Duodenal mucosa (tissue), 2 donors: ENCODE measurements at regions not wholly inside any gene's neighbourhood (a gene's known extent, or its start where the extent isn't known, plus 50 kb on each side); places are given as distances from the start of the nearest gene placed in this dataset.

Experiments
- H3K27ac ChIP-seq: one replicate; pipeline ENCODE4 v1.7.0; 2013; ENCODE audit warnings: low read depth, low read length
- H3K27me3 ChIP-seq, 2 donors: one replicate each; pipeline ENCODE4 v1.7.0; 2013; ENCODE audit warnings: low read length in 2 of 2, control low read depth in 1 of 2; ENCODE audit not compliant: insufficient read depth in 2 of 2, control insufficient read depth in 1 of 2
- H3K36me3 ChIP-seq, 2 donors: one replicate each; pipeline ENCODE4 v1.7.0; 2013; ENCODE audit warnings: low read length in 2 of 2, control low read depth in 1 of 2; ENCODE audit not compliant: insufficient read depth in 2 of 2, control insufficient read depth in 1 of 2
- H3K4me1 ChIP-seq, 2 donors: one replicate each; pipeline ENCODE4 v1.7.0; 2013; ENCODE audit warnings: low read length in 2 of 2, control low read depth in 1 of 2; ENCODE audit not compliant: insufficient read depth in 2 of 2, control insufficient read depth in 1 of 2
- H3K4me3 ChIP-seq, 2 donors: one replicate each; pipeline ENCODE4 v1.7.0; 2013; ENCODE audit warnings: low read length in 2 of 2, low read depth in 1 of 2
- H3K9ac ChIP-seq, 2 donors: one replicate each; pipeline ENCODE4 v1.7.0; 2013; ENCODE audit warnings: low read length in 2 of 2, low read depth in 1 of 2
- H3K9me3 ChIP-seq, 2 donors: one replicate each; pipeline ENCODE4 v1.7.0; 2013; ENCODE audit warnings: low read length in 2 of 2, control low read depth in 1 of 2; ENCODE audit not compliant: control insufficient read depth in 1 of 2

DNA sequence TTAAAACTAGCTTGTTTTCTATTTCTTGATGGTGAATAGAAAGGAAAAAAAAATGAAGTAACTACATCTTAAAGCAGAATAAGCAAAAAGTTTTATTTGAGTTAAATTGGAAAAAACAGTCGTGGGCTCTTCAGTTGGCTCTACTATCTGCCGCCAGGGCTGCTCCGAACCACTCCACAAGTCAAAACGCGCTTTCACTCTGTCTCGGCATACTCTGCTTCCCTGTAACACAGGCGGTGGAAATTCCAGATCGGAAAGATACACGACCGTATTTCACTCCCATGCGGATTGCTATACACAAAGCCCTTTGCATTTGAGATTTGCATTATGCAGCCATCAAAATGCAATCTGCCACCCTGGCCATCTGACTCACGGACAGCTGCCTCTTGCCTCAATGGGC, 505.6 kb downstream of the IRX1 start:
- Histone ChIP-seq H3K27ac (no peak overlapping the region), H3K4me3 (no peak overlapping the region), H3K27me3 (no peaks in the 10 kb centered on the region), H3K4me1 (no peaks in the 10 kb centered on the region), H3K9me3 (no peaks in the 10 kb centered on the region), H3K36me3 (no peaks in the 10 kb centered on the region), H3K9ac (no peak overlapping the region)

DNA sequence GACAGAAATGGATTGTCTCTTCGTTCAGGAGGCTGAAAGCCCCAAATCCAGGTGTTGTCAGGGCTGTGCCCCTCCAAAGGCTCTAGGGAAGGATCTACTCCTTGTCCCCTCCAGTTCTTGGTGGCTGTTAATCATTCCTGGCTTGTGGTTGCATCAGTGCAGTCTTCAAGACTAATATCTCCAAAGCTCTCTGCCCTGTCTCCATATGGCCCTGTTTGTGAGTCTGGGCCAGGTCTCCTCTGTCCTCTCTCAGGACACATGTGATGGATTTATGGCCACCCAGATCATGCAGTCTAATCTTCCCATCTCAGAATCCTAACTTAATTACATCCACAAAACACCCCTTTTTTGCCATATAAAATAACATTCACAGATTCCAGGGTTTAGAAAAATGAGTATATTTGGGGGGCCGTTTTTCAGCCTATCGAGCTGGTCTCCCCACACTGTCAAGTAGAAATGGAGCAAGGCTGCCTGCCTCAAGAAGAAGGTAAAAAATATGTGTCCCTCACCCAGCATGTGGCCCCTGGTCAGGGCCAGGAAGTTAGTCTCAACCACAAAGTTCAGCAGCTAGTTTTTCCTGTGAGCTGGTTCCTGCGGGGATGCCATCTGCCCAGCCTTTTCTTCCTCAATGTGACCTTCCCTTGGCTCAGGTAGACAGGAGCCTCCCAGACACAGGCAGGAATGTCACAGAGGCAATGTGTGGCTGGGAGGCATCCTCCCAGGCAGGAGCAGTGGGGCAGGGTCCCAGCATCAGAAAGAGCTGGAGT, 509.4 kb downstream of the IRX1 start:
- H3K9me3 ChIP-seq: no peaks in the 10 kb centered on the region
- H3K27ac ChIP-seq: no peak overlapping the region
- no peaks in the 10 kb centered on the region for H3K36me3 ChIP-seq
- H3K4me3 ChIP-seq: no peak overlapping the region
- no peaks in the 10 kb centered on the region for H3K4me1 ChIP-seq
- H3K9ac ChIP-seq: no peak overlapping the region
- no peaks in the 10 kb centered on the region for H3K27me3 ChIP-seq

DNA sequence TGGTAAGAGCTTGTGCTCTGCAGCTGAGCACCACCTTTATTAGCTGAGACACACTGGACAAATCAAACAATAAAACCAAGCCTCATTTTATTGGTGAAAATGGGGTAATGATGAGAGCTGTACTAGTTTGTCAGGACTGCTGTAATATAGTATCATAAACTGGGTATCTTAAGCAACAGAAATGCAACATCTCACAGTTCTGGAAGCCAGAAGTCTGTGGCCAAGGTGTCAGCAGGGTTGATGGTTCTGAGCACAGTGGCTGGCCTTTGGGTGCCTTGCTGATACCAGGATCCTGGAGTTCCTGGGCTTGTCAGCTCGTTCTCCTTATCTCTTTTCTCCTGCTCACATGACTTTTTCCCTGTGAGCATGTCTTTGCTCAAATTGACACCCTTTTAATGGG, 513.1 kb downstream of the IRX1 start:
- no peak overlapping the region for H3K27ac ChIP-seq
- no peaks in the 10 kb centered on the region for H3K36me3 ChIP-seq
- H3K4me3 ChIP-seq: no peak overlapping the region
- no peak overlapping the region for H3K9ac ChIP-seq
- no peaks in the 10 kb centered on the region for H3K4me1 ChIP-seq
- H3K27me3 ChIP-seq: no peaks in the 10 kb centered on the region
- no peaks in the 10 kb centered on the region for H3K9me3 ChIP-seq

DNA sequence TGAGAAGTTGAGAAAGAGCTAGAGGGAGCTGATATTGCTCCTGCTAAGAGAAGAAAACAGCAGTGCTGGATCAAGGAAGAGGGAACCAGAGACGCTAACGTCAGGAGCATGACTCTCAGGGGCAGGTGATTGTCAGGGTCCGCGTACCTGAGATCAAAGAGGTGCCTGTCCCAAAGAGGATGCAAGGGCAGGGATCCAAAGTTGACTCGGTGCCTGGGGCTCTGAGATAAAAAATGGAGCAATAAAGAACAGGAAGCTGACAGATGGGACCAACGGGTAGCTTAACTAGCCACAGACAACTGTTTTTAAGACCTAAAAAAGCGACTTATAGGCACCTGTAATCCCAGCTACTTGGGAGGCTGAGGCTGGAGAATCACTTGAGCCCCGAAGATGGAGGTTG, 517.8 kb downstream of the IRX1 start:
- no peaks in the 10 kb centered on the region for H3K9me3 ChIP-seq
- no peaks in the 10 kb centered on the region for H3K36me3 ChIP-seq
- no peak overlapping the region for H3K27ac ChIP-seq

DNA sequence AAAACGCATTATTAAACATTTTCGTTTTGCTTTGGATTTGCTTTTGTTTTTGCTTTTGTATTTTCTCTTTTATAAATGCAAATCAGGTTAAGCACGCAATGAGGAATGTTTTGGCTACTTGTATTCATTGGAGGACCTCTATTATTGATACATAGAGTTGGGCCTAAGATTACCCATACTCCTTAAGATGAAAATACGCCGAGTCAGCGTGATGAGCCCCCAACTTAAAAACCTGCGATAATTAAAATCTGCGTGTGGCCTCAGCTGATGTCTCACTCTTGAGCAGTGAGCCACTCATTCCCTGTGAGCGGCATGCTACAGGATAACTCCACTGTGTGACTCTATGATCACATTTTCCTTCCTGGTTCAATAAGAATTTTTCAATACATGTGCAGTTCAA, 518.3 kb downstream of the IRX1 start:
- H3K9me3 ChIP-seq: no peaks in the 10 kb centered on the region
- no peaks in the 10 kb centered on the region for H3K27me3 ChIP-seq
- H3K4me3 ChIP-seq: no peak overlapping the region
- H3K9ac ChIP-seq: no peak overlapping the region
- H3K36me3 ChIP-seq: no peaks in the 10 kb centered on the region
- no peaks in the 10 kb centered on the region for H3K4me1 ChIP-seq
- H3K27ac ChIP-seq: no peak overlapping the region

More for the DNA sequence above, 517.8 kb downstream of the IRX1 start:
- Histone ChIP-seq H3K27me3 (no peaks in the 10 kb centered on the region), H3K9ac (no peak overlapping the region), H3K4me1 (no peaks in the 10 kb centered on the region), H3K4me3 (no peak overlapping the region)

DNA sequence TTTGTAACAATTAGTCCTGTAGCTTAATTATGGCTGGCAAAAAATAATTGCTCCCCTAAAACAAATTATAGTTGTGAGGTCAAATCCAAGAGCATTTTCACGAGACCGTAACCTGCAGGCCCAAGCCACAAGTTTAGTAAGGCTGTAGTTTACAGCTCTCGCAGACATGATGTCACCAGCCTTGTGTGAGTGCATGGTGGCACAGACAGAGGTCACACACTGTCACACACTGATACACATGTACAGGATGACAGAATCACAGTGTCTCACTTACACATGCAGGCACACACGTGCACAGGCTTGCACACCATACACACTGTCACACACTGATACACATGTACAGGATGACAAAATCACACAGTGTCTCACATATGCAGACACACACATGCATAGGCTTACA, 518.8 kb downstream of the IRX1 start:
- no peaks in the 10 kb centered on the region for H3K4me1 ChIP-seq
- H3K27me3 ChIP-seq: no peaks in the 10 kb centered on the region
- H3K9ac ChIP-seq: no peak overlapping the region
- H3K36me3 ChIP-seq: no peaks in the 10 kb centered on the region
- H3K27ac ChIP-seq: no peak overlapping the region
- H3K4me3 ChIP-seq: no peak overlapping the region
- H3K9me3 ChIP-seq: no peaks in the 10 kb centered on the region

DNA sequence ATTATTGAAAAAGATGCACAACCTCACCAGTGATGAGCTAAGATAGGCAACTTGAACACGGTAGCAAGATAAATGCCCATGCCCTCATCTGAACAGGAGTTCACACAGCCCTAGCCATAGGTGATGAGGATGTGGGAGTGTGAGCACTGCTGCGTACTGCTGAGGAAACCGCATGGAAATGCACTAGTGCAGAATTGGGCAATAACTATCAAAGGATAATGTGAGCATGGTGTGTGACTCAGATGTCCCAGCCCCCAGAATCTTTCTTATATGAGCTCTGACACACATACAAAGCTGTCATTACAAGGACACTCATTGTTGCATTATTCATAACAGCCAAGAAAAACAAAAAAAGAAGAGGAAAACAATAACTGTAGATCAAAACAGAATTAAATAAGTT, 521.2 kb downstream of the IRX1 start:
- Histone ChIP-seq H3K4me1 (no peaks in the 10 kb centered on the region), H3K27ac (no peak overlapping the region), H3K9ac (no peak overlapping the region), H3K27me3 (no peaks in the 10 kb centered on the region), H3K36me3 (no peaks in the 10 kb centered on the region), H3K9me3 (no peaks in the 10 kb centered on the region), H3K4me3 (no peak overlapping the region)

DNA sequence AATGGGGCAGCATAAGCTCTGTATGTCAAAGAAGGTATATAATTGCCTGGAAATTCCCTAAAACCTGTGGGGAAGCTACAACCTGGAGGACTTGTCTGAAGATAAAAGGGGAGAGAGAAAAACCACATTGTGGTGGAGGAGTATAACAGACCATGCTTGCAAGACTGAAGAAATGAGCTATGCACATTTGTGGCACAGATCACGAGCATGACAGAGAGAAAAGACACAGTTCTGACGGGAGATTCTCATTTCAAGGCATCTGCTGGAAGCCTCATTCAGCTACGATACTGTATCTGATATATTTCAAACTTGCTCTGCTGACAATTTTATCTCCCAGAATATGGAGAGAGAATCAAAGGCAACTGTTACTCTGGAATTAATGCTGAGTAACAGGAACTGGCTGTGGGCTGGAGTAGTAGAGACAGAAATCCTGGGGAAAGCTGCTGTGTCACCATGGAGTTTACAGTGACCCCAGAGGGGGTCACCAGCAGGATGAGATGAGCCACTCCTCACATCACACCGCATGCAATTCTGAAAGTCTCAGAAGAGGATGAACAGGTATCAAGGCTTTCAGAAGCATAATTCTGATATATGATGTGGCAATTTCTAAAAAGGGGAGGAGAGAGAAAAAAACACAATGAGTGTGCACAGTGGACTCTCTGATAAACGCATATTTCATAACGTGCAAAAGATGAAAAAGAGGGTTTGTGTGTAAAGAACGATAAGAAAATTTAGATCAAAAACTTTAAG, 528.8 kb downstream of the IRX1 start:
- H3K36me3 ChIP-seq: no peaks in the 10 kb centered on the region
- no peak overlapping the region for H3K4me3 ChIP-seq
- no peaks in the 10 kb centered on the region for H3K27me3 ChIP-seq
- H3K27ac ChIP-seq: no peak overlapping the region
- H3K4me1 ChIP-seq: no peaks in the 10 kb centered on the region
- no peak overlapping the region for H3K9ac ChIP-seq
- H3K9me3 ChIP-seq: peaks cover 0 to 5% of the 10 kb centered on the region in 2 donors

DNA sequence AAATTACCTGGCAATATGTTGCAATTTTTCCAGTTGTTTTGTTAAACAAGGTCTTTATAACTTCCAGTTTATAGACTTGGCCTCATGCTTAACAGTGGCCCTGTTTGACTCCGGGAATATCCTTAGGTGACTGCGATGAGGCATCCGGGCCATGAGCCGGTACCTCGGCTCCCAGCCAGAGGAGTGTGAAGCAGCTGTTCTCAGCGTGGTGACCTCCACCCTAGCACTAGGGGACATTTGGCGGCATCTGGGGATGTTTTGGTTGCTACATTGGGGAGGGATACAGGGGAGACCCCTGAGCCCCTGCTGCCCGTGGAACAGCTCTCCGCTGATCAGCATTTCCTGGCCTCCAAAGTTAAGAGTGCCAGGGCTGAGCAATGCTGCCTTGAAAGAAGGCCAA, 533.4 kb downstream of the IRX1 start:
- H3K27ac ChIP-seq: no peak overlapping the region
- no peaks in the 10 kb centered on the region for H3K36me3 ChIP-seq
- H3K27me3 ChIP-seq: no peaks in the 10 kb centered on the region
- peaks cover 0 to 5% of the 10 kb centered on the region in 2 donors for H3K9me3 ChIP-seq
- no peak overlapping the region for H3K4me3 ChIP-seq
- no peaks in the 10 kb centered on the region for H3K4me1 ChIP-seq
- no peak overlapping the region for H3K9ac ChIP-seq

DNA sequence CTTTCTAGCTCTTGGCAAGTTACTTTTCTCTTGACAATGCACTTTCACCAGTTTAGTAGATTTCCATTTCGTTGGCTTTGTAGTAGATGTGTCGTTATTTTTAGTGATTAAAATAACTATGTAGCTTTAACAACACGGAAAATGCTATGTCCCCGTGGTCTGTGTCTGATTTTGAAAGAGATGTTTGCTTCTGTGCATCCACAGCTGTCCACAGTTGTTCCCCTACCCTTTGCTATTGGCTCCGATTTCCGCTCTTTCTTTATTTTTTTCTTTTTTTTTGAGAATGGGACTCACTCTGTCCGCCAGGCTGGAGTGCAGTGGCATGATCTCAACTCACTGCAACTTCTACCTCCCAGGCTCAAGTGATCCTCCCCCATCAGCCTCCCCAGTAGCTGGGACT, 533.9 kb downstream of the IRX1 start:
- H3K27me3 ChIP-seq: no peaks in the 10 kb centered on the region
- H3K4me3 ChIP-seq: no peak overlapping the region
- no peak overlapping the region for H3K9ac ChIP-seq
- H3K27ac ChIP-seq: no peak overlapping the region
- peaks cover 0 to 5% of the 10 kb centered on the region in 2 donors for H3K9me3 ChIP-seq
- H3K4me1 ChIP-seq: no peaks in the 10 kb centered on the region
- H3K36me3 ChIP-seq: no peaks in the 10 kb centered on the region
